ENCODE measurements at regions not wholly inside any gene's neighbourhood (a gene's known extent, or its start where the extent isn't known, plus 50 kb on each side); places are given as distances from the start of the nearest gene placed in this dataset.

DNA sequence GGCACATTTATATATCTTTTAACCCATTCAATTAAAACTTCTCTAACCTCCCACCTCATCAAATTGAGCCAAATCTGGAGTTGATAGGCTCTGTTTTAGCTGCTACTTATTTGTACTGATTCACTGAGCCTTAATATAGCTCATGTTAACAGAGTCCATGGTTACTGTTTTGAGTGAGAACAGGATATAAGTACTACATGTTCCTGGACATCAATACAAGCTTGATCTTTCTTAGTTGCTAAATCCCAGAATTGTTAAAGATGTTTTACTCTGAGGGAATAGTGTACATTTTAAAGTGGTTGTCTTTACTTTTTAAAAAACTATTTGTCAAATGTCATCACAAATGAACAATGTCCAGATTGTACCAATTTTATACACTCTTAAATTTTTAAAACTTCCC lies 157.7 kb downstream of the RPRM start:
- no peaks in the 10 kb centered on the region for H3K27me3 ChIP-seq (ENCODE audit: insufficient read depth)
- no peak overlapping the region for H3K4me2 ChIP-seq
- DNase-seq (ENCODE audit: low spot score) (no peak), ATAC-seq (no peak)
- H3K79me2 ChIP-seq (replicated peaks; ENCODE audit: insufficient read depth): no peaks in the 10 kb centered on the region
- no peaks in the 10 kb centered on the region for H3K4me1 ChIP-seq (ENCODE audit: insufficient read depth)
- H2AFZ ChIP-seq: no peak overlapping the region
- TF ChIP-seq, protein P1, sequence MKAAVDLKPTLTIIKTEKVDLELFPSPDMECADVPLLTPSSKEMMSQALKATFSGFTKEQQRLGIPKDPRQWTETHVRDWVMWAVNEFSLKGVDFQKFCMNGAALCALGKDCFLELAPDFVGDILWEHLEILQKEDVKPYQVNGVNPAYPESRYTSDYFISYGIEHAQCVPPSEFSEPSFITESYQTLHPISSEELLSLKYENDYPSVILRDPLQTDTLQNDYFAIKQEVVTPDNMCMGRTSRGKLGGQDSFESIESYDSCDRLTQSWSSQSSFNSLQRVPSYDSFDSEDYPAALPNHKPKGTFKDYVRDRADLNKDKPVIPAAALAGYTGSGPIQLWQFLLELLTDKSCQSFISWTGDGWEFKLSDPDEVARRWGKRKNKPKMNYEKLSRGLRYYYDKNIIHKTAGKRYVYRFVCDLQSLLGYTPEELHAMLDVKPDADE (IDR thresholded peaks at IDR 0.05): no peak
- TF ChIP-seq, protein P2, sequence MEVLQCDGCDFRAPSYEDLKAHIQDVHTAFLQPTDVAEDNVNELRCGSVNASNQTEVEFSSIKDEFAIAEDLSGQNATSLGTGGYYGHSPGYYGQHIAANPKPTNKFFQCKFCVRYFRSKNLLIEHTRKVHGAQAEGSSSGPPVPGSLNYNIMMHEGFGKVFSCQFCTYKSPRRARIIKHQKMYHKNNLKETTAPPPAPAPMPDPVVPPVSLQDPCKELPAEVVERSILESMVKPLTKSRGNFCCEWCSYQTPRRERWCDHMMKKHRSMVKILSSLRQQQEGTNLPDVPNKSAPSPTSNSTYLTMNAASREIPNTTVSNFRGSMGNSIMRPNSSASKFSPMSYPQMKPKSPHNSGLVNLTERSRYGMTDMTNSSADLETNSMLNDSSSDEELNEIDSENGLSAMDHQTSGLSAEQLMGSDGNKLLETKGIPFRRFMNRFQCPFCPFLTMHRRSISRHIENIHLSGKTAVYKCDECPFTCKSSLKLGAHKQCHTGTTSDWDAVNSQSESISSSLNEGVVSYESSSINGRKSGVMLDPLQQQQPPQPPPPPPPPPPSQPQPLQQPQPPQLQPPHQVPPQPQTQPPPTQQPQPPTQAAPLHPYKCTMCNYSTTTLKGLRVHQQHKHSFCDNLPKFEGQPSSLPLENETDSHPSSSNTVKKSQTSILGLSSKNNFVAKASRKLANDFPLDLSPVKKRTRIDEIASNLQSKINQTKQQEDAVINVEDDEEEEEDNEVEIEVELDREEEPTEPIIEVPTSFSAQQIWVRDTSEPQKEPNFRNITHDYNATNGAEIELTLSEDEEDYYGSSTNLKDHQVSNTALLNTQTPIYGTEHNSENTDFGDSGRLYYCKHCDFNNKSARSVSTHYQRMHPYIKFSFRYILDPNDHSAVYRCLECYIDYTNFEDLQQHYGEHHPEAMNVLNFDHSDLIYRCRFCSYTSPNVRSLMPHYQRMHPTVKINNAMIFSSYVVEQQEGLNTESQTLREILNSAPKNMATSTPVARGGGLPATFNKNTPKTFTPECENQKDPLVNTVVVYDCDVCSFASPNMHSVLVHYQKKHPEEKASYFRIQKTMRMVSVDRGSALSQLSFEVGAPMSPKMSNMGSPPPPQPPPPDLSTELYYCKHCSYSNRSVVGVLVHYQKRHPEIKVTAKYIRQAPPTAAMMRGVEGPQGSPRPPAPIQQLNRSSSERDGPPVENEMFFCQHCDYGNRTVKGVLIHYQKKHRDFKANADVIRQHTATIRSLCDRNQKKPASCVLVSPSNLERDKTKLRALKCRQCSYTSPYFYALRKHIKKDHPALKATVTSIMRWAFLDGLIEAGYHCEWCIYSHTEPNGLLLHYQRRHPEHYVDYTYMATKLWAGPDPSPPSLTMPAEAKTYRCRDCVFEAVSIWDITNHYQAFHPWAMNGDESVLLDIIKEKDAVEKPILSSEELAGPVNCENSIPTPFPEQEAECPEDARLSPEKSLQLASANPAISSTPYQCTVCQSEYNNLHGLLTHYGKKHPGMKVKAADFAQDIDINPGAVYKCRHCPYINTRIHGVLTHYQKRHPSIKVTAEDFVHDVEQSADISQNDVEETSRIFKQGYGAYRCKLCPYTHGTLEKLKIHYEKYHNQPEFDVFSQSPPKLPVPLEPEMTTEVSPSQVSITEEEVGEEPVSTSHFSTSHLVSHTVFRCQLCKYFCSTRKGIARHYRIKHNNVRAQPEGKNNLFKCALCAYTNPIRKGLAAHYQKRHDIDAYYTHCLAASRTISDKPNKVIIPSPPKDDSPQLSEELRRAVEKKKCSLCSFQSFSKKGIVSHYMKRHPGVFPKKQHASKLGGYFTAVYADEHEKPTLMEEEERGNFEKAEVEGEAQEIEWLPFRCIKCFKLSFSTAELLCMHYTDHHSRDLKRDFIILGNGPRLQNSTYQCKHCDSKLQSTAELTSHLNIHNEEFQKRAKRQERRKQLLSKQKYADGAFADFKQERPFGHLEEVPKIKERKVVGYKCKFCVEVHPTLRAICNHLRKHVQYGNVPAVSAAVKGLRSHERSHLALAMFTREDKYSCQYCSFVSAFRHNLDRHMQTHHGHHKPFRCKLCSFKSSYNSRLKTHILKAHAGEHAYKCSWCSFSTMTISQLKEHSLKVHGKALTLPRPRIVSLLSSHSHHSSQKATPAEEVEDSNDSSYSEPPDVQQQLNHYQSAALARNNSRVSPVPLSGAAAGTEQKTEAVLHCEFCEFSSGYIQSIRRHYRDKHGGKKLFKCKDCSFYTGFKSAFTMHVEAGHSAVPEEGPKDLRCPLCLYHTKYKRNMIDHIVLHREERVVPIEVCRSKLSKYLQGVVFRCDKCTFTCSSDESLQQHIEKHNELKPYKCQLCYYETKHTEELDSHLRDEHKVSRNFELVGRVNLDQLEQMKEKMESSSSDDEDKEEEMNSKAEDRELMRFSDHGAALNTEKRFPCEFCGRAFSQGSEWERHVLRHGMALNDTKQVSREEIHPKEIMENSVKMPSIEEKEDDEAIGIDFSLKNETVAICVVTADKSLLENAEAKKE (CRISPR knock-in tag; IDR thresholded peaks at IDR 0.05): no peak
- TF ChIP-seq EZH2 (IDR thresholded peaks at IDR 0.05; ENCODE audit: low read depth, unreplicated experiment): no peak
- TF ChIP-seq ZNF114 (CRISPR knock-in tag; IDR thresholded peaks at IDR 0.05): no peak
- no peak for TF ChIP-seq STAT1 (IDR thresholded peaks at IDR 0.05; ENCODE audit: unreplicated experiment)
- no peak for TF ChIP-seq ZNF331 (CRISPR knock-in tag; IDR thresholded peaks at IDR 0.05; ENCODE audit: low read depth)
- TF ChIP-seq JUNB (IDR thresholded peaks at IDR 0.05; ENCODE audit: unreplicated experiment): no peak
- no peak for TF ChIP-seq NANOG (IDR thresholded peaks at IDR 0.05; ENCODE audit: borderline replicate concordance)
- no peak for TF ChIP-seq EZH2phosphoT487 (IDR thresholded peaks at IDR 0.05; ENCODE audit: unreplicated experiment)
- no peak for TF ChIP-seq POLR2AphosphoS5 (IDR thresholded peaks at IDR 0.05; ENCODE audit: low read depth)
- no peak for TF ChIP-seq CREB1 (CRISPR knock-in tag; IDR thresholded peaks at IDR 0.05; ENCODE audit: low read depth)
- TF ChIP-seq, protein P3, sequence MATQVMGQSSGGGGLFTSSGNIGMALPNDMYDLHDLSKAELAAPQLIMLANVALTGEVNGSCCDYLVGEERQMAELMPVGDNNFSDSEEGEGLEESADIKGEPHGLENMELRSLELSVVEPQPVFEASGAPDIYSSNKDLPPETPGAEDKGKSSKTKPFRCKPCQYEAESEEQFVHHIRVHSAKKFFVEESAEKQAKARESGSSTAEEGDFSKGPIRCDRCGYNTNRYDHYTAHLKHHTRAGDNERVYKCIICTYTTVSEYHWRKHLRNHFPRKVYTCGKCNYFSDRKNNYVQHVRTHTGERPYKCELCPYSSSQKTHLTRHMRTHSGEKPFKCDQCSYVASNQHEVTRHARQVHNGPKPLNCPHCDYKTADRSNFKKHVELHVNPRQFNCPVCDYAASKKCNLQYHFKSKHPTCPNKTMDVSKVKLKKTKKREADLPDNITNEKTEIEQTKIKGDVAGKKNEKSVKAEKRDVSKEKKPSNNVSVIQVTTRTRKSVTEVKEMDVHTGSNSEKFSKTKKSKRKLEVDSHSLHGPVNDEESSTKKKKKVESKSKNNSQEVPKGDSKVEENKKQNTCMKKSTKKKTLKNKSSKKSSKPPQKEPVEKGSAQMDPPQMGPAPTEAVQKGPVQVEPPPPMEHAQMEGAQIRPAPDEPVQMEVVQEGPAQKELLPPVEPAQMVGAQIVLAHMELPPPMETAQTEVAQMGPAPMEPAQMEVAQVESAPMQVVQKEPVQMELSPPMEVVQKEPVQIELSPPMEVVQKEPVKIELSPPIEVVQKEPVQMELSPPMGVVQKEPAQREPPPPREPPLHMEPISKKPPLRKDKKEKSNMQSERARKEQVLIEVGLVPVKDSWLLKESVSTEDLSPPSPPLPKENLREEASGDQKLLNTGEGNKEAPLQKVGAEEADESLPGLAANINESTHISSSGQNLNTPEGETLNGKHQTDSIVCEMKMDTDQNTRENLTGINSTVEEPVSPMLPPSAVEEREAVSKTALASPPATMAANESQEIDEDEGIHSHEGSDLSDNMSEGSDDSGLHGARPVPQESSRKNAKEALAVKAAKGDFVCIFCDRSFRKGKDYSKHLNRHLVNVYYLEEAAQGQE (IDR thresholded peaks at IDR 0.05; ENCODE audit: unreplicated experiment): no peak
- TF ChIP-seq, protein P4, sequence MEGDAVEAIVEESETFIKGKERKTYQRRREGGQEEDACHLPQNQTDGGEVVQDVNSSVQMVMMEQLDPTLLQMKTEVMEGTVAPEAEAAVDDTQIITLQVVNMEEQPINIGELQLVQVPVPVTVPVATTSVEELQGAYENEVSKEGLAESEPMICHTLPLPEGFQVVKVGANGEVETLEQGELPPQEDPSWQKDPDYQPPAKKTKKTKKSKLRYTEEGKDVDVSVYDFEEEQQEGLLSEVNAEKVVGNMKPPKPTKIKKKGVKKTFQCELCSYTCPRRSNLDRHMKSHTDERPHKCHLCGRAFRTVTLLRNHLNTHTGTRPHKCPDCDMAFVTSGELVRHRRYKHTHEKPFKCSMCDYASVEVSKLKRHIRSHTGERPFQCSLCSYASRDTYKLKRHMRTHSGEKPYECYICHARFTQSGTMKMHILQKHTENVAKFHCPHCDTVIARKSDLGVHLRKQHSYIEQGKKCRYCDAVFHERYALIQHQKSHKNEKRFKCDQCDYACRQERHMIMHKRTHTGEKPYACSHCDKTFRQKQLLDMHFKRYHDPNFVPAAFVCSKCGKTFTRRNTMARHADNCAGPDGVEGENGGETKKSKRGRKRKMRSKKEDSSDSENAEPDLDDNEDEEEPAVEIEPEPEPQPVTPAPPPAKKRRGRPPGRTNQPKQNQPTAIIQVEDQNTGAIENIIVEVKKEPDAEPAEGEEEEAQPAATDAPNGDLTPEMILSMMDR (conservative IDR thresholded peaks at IDR 0.05; ENCODE audit: low read depth in 2 of 2): no peak
- no peak overlapping the region for H3K4me3 ChIP-seq
- no peaks in the 10 kb centered on the region; the same call in 2 of the 3 replicates for H3K9me3 Mint-ChIP-seq
- H4K20me1 ChIP-seq (replicated peaks; ENCODE audit: insufficient read depth): no peaks in the 10 kb centered on the region
- no peaks in the 10 kb centered on the region for H3F3A ChIP-seq (replicated peaks; ENCODE audit: low read depth)
- no peak overlapping the region for H3K27ac Mint-ChIP-seq
- H3K4me1 Mint-ChIP-seq: no peaks in the 10 kb centered on the region
- no peak overlapping the region for H3K4me3 Mint-ChIP-seq
- no peaks in the 10 kb centered on the region for H3K36me3 ChIP-seq (ENCODE audit: insufficient read depth)
- no peaks in the 10 kb centered on the region for H3K36me3 Mint-ChIP-seq (ENCODE audit: low read depth)
- H3K27ac ChIP-seq (ENCODE audit: low read depth): no peak overlapping the region
- H3K27me3 Mint-ChIP-seq (ENCODE audit: insufficient read depth, low read depth, poor library complexity): peaks cover 2% of the 10 kb centered on the region
- no peaks in the 10 kb centered on the region for H3K9me2 ChIP-seq (ENCODE audit: insufficient read depth)

All from GM23338 (cell line).